GM19328 (cell line): ENCODE measurements at regions not wholly inside any gene's neighbourhood (a gene's known extent, or its start where the extent isn't known, plus 50 kb on each side); places are given as distances from the start of the nearest gene placed in this dataset.
"Not testable (repeated sequence)": the region's sequence is repeated elsewhere in the genome, so short reads cannot be mapped to it uniquely, and the experiment has no call there.

Source experiments
- ATAC-seq: cut with Tn5 transposase; IDR thresholded peaks from one replicate; pipeline ENCODE4 v1.9.1; 2021; ENCODE audit warnings: mild to moderate bottlenecking, moderate library complexity; ENCODE audit not compliant: unreplicated experiment

DNA sequence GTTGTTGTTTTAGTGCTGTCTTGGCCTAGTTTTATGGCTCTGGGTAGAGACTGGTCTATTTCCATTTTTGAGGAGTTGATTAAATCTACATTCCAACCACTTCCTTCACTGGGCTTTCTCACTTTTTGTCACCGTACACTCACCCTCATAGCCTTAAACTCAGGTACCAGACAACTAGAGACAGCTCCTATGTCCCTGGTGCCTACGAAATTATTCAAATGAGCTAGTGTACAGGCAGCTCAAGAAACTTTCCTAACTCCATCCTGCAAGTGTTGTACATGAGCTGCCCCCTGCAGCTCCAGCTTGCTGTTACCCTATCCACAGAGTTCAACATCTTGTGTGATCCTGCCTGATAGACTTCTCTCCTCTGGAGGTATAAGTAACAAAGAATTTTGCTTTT lies 704.8 kb upstream of the RGS18 start:
- ATAC-seq: no peak

DNA sequence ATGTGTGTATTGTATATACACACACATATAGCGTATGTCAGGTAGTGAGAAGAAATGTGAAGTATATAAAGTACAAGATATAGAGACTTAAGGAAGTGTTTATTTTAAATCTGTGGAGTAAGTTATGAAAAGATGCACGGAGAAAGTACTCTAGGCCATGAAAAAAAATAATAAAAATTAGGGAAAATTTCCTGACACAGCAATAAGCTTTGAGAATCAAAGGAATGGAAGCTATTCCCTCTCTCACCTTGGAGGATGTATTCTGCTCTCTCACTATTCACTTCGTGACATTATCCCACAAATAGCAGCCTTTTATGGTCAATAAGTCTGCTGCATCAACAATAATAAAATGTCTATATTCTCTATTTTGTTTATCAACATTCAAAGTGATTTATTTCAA lies 700.4 kb upstream of the RGS18 start:
- ATAC-seq: no peak

DNA sequence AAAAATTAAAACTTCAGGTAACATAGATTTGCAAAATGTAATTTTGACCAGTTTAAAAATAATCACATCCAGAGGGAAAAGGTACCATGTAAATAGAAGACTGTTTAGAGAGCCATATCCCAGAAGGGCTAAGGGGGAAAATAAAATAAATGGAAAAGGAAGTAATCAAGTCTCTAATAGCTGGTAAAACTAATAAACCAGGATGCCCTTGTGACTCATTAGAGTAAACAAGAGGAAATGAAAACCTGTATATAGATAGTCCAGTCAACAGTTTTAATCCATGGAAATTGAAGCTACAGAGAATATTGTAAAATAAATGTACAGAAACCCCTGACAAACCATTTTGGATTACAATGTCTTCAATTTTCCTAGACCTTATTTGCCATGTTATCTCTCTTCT lies 698.0 kb upstream of the RGS18 start:
- no peak for ATAC-seq

DNA sequence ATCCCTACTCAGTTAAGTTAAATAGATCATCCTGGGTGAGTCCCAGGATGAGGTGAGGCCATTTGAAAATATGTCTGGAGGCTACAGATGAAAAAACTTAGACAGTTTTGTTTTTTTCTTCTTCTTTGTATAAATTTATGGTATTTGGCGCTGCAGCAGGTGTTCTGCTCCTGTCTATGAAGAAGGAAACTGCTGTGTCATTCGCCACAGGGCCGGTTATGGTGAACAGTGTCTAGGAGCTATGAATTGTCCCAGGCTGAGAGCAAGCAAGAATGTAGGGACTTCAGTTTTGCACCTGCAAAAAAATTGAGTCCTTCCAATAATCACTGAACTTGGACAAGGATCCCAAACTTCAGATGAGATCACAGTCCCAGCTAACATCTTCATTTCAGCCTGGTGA lies 674.3 kb upstream of the RGS18 start:
- ATAC-seq: no peak

DNA sequence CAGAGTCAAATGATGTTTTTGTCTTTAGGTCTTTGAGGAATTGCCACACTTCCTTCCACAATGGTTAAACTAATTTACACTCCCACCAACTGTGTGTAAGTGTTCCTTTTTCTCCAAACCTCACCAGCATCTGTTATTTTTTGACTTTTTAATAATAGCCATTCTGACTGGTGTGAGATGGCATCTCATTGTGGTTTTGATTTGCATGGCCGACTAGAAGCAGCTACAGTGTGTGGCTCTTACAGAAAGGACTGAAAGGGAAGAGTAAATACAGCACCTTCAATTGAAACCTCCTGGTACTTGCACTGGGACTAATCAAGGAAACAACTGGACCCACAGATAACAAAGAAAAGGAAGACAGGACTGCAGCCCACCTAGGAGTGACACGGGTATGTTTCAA lies 668.0 kb upstream of the RGS18 start:
- ATAC-seq: no peak

DNA sequence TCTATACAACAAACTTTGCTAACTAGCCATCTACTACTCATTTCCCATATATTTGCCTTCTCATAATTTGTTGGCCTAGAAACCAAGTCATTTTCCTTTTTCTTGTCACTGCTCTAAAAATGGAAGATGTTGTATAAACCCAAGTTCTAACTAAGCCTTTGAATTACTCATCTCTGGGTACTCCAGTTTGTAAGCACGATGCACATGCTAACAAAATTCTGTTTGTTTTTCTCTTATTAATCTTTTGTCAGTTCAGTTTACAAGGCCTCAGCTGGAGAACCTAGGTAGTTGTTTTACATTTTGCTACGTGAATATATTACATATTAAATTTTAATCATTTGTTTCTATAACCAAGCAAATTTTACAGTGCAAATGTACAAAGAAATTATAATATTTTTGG lies 663.2 kb upstream of the RGS18 start:
- no peak for ATAC-seq

DNA sequence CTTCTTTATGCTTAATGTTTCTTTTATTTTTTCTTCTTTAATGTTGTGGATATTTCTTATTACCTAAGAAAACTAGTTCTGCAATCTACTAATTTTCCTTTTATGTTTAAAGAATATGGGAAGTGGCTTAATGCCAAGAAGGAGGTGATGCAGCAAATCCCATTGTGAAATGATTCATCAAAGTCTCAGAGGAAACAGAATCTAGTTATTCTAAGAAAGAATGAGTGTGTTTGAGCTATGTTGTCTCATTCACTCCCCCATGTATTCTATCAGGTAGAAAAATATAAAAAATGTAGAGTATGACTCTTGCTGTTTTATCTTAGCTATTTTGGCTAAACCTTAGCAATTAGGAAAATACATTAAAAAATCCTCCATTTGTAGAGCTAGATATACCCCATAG lies 659.9 kb upstream of the RGS18 start:
- no peak for ATAC-seq

DNA sequence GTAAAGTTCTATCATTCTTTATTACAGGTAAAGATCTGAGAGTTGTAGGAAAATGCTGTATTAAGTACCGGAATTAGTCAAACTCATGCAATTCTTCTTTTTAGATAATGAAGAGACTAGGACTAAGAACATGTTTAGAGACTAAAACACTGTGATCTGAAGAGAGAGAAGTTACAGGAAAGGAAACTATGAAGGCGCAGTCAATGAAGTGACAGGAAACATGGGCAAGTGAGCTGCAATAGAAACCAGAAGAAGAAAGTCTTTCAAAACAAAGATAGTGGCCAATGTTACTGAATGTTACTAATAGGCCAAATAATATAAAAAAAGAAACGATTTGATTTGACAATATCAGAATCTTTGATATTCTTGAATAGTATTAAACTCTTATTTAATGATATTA lies 659.4 kb upstream of the RGS18 start:
- ATAC-seq: no peak

DNA sequence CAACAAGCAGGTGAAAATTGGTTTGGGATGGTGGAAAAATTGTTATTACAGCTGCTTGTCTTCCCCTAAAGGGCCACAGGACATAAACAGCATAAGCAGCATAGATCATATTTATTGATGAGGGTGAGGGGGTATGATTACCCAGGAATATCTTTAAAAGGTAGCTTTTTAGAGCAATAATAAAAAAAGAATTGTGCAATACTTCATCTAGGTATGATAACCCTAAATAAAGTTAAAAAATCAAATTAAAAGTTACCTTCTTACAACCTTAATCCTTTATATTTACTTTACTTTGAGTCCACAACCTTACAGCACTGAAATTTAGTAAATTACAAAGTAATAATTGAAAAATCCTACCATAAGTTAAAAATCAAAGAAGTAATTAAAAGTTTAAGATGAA lies 653.3 kb upstream of the RGS18 start:
- no peak for ATAC-seq

DNA sequence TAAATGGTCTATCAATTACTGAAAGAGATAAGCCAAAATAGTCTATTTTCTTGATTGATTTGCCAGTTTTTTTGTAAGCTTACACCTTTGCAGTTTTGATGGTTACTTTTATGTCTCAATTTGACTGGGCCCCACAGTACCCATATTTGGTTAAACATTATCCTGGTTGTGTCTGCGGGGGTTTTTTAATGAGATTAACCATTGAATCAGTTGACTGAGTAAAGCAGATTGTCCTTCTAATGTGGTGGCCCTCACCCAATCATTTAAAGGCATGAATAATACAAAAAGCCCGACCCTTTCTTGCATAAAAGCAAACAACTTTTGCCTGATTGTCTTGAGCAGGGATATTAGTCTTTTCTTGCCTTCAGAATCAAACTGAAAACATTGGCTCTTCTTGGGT lies 650.0 kb upstream of the RGS18 start:
- no peak for ATAC-seq

DNA sequence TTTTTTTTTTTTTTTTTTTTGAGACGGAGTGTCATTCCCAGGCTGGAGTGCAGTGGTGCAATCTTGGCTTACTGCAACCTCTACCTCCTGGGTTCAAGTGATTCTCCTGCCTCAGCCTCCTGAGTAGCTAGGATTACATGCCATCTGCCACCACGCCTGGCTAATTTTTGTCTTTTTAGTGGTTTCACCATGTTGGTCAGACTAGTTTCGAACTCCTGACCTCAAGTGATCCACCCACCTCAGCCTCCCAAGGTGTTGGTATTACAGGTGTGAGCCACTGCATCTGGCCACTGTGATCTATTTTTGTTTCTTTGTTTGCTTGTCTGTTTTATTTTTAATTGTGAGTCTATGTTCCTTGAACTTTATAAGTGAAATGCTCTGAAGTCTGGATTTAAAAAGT lies 646.8 kb upstream of the RGS18 start:
- ATAC-seq: not testable (repeated sequence)

DNA sequence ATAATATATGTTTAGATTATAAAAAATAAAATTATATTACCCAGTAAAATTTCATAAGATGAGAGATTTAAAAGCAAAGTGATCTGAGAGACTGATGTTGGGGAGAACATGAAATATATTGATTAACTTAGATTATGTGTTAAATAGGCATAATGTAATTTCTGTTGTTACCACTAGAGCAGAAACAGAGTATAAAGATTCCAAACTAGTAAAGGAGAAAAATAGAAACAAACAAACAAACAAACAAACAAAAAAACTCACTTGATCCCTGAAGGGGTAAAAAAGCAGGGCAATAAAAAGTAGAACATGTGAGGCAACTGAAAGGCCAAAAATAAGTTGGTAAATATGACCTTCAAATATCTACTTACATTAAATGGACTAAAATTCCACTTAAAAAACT lies 640.4 kb upstream of the RGS18 start:
- ATAC-seq: no peak

DNA sequence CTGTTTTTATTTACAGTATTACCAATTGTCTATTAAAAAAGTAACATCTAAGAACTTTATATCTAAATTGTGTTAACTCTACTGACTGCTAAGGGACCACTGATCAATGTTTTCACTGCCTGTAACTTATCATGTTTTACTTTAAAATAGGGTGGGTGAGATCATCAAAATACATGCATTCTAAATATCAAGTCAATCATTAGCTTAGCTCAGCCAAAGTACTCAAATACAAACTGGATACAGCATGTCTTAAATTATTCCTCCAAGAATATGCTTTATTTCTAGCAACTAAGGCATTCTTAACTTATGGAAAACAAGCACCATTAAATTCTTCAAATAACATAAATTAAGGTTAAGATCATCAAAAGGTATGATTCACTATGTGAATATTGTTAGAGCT lies 638.7 kb upstream of the RGS18 start:
- no peak for ATAC-seq

DNA sequence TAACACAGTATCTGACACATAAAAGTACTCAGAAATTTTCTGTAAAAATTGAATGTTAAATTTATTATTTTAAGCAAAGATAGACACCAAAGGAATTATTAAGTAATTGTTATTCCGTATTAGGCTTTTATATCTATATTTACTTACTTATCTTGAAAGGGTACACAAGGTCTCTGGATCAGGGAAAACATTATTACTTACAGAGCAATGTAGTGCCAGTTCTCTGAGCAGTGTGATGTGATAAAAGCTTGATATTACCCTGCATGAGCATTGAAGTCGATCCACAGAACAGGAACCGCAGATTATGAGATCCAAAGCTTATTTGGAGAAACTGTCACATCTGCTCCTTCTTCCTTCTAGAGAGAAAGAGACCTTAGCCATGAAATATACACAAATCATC lies 637.9 kb upstream of the RGS18 start:
- ATAC-seq: no peak

DNA sequence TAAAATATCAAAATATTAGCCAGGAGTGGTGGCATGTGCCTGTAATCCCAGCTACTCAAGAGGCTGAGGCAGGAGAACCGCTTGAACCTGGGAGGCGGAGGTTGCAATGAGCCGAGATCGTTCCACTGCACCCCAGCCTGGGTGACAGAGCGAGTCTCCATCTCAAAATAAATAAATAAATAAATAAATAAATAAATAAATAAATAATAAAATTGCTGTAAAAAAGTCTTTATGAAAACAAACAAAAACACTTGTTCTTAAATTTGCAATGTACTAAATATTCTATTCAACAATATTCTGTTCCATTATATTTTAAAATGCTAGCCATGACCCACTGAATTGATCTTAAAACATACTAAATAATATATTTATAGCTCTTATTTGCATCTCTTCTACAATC lies 632.3 kb upstream of the RGS18 start:
- ATAC-seq: not testable (repeated sequence)

DNA sequence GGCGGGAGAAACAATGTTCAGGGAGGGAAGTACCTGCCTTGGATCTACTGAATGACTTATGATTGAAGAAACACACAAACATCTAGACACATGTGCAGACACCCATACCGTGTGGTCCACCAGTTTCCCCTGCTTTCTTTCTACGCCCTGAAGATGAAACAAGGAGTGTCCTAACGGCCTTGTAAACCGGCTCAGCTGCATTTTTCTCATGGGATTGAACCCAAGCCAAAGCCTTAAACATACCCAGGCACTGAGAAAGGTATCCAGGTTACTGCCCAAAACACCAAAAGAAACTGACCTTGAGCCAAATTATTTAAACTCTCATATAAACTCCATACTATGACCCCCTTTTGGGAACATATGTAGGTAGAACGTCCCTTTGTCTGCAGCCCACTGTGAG lies 630.0 kb upstream of the RGS18 start:
- no peak for ATAC-seq

DNA sequence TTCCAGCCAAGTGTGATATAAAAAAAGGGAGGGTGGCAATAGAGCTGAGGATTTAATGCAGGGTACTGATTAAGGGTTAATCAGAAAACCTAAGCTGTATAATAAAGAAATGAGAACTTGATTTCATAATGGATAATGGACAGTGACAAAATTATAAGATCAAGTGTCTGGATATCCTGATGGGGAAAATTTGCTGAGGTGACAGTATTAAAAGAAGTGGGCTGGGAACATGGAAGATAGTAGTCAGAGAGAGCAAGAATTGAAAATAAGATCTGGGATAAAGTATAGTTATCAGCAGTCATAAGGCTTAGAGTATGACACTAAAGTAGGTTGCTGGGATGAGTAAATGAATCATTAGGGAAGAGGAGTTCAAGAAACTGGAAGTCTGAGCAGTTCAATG lies 627.3 kb upstream of the RGS18 start:
- no peak for ATAC-seq

DNA sequence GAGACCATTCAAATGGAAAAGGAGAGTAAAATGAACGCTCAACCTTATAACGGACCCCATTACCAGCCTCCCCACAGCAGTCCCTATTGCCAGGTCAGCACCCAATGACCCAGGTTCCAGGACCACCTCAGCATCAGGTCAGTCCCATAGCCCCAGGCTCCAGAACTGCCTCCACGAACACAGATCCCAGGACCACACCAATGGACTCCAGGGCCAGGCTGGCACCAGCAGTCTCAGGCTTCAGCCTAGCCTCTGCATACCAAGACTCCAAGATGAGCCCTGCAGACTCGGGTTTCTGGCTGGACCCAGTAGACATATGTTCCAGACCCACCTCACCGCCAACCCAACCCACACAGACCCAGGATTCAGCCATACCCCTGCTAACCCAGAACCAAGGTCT lies 625.0 kb upstream of the RGS18 start:
- no peak for ATAC-seq

DNA sequence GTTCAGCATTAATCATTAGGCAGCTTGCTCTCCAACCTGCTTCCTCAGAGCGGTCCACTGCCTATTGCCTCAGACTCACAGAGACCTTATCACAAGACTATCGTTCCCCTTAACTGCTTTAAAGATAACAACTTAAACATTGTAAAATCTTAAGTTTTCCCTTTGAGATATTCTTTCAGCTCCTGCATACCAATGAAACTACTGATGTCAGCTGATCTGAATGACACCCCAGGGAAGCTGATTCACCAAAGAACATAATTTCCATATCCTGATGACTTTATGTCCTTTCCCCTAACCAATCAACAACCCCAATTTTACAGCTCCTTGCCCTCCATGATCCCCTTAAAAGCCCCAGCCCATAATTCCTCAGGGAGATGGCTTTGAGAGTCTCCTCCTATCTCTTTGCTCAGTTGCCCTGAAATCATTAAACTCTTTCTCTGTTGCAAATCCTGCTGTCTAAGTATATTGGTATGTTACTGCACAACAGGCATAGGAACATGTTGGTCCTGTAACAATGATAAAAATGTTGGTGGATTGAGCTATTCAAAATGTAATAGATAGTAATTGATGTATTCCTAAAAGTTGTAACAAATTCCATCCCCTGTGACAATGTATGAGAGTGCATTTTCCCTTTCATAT lies 621.4 kb upstream of the RGS18 start:
- no peak for ATAC-seq

DNA sequence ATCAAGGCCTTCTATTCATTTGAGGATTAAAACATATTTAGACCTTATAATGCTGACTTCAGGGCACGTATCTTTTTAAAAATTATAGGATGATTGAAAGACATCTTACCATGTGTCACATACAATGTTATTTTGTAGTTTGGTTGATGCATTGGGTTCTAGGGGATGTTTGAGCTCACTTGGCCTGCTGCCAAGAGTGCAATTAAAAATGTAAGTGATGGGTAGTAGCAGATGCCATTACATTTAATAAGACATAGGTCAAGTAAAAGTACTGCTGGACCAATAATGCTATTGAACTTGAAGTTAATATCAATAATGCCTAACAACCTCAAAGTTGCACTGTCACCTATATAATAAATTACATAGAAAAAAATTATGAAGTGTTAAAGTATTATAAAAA lies 616.5 kb upstream of the RGS18 start:
- ATAC-seq: no peak

DNA sequence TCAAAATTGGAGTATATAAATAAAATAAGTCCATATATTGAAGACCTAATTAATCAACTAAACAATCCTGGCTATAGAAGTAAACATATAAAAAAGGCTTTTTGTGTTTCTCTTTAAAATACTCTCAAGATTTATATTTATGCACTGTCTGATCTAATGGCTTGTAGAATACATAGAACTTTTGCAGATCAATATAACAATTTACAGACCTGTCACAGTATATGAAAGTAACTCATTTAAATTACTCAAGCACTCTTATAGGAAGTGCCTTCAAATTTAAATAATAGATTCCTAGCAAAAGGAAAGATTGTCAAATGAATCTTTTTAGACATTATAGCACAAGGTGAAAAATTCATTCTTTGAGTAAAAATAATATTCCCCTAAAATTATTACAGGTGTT lies 615.8 kb upstream of the RGS18 start:
- no peak for ATAC-seq

DNA sequence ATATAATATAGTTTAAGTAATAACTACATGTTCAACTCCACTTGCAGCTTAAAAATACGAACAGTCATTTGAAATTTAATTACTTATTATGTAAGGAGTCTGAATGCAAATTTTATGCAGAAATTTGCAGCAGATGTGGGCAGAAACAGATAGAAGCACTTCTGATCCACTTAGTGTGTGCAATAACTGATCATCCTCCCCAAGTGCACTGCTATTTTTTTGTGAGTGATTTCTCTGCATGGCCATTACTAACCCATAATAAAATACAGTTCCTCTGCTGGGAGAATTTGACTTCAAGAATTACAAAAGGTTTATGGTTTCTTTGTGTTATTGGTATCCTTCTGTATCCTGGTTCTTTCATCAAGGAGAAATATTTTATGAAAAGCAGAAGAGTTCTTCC lies 611.5 kb upstream of the RGS18 start:
- no peak for ATAC-seq

DNA sequence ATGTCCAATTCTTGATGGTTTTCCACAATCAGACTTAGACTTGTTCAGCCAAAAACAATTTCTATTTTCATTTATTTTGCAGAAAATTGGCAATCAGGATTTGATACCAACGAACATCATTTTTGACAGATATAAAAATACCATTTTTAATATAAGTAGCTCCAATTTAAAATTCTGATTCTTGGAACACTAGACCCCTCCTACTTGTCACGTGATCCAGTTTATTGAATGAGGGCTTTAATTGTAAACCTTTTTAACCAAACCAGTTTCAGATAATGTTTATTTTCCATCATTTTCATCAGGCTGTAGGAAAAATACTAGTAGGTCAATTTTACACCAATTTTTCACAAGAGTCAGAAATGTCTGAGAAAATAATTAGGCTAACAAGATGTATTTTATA lies 607.2 kb upstream of the RGS18 start:
- no peak for ATAC-seq

DNA sequence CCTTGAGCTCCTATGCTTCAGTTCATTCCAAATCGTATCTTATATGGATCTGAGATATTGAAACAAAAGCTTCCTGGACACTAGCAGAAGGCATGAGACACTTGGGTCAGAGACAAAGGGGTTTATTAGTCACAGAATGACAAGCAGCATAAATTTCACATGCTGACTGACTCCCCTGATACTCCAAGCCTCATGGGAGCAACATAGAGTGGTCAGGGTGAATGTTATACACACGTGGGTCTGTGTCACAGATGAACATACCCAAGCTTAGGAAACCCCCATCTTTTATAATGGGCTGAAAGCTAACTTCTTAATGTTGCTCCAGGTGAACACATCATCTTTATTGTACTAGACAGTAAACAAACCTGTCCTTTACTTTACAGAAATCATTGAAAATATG lies 599.9 kb upstream of the RGS18 start:
- ATAC-seq: no peak
